GM12878 (cell line): ENCODE measurements at regions not wholly inside any gene's neighbourhood (a gene's known extent, or its start where the extent isn't known, plus 50 kb on each side); places are given as distances from the start of the nearest gene placed in this dataset.

Experiments
- ATAC-seq: fragments of 200-7000 bp; cut with Tn5 transposase; 3 replicates; pipeline ENCODE4 v1.9.1; 2020; ENCODE audit warnings: mild to moderate bottlenecking, moderate library complexity
- BruUV-seq: library from RNA; stranded (reverse); fragments of 400-500 nt; replicated peaks from 2 replicates; lab custom pipeline; 2021; lab: Mats Ljungman, UMichigan
- CTCF ChIA-PET: fragments of 300-600 bp; sonication (Branson Sonifier 250); formaldehyde crosslinking; extraction: SDS; loops from one replicate; lab custom pipeline; 2021; ENCODE audit warnings: inconsistent platforms; lab: Yijun Ruan, JAX
- POLR2A ChIA-PET: fragments of 350-600 bp; formaldehyde crosslinking; extraction: SDS; loops from one replicate; lab custom pipeline; 2021; ENCODE audit warnings: inconsistent platforms; lab: Charles Lee
- RAD21 ChIA-PET: fragments of 300-600 bp; sonication (Branson Sonifier 250); formaldehyde crosslinking; loops from one replicate; lab custom pipeline; 2023; ENCODE audit warnings: antibody characterized with exemption; ENCODE audit not compliant: unreplicated experiment; lab: Charles Lee
- SMC1A ChIA-PET: fragments of 300-600 bp; sonication (Branson Sonifier 250); formaldehyde crosslinking; loops from one replicate; lab custom pipeline; 2023; ENCODE audit not compliant: unreplicated experiment, uncharacterized antibody; lab: Charles Lee
- DNase-seq: peaks from one replicate; pipeline ENCODE4 v3.0.0-alpha.2; 2011; ENCODE audit warnings: low read depth, low spot score
- FAIRE-seq: peaks from 3 replicates; lab custom pipeline; 2011; peaks lifted over from hg19 to GRCh38; lab: Jason Lieb, UNC
- H2AFZ ChIP-seq: 2 replicates; pipeline ENCODE4 v1.6.0; 2011; ENCODE audit warnings: low read depth, low read length, control low read depth; ENCODE audit not compliant: control insufficient read depth
- H3K27ac ChIP-seq: 2 replicates; pipeline ENCODE4 v1.5.1; 2011; ENCODE audit warnings: control low read depth; ENCODE audit not compliant: control insufficient read depth, insufficient read depth
- H3K27me3 ChIP-seq, 2 experiments: replicated peaks in 1 of 2; 2 replicates each; pipeline versions ENCODE4 v1.6.0 to v1.6.1; 2011; ENCODE audit warnings: low read length in 1 of 2; ENCODE audit not compliant: control insufficient read depth in 2 of 2, insufficient read depth in 2 of 2
- H3K36me3 ChIP-seq, 2 experiments: 2 replicates each; pipeline ENCODE4 v1.5.1; 2011; ENCODE audit warnings: low read length in 1 of 2; ENCODE audit not compliant: control insufficient read depth in 2 of 2, insufficient read depth in 2 of 2
- H3K4me1 ChIP-seq: 2 replicates; pipeline ENCODE4 v1.6.1; 2011; ENCODE audit warnings: mild to moderate bottlenecking, low read length, moderate library complexity, mixed read lengths; ENCODE audit not compliant: control insufficient read depth, insufficient read depth
- H3K4me2 ChIP-seq: 2 replicates; pipeline ENCODE4 v1.6.0; 2011; ENCODE audit warnings: control low read depth; ENCODE audit not compliant: control insufficient read depth, insufficient read depth
- H3K4me3 ChIP-seq: fragments of 200-600 bp; sonication (generic); 2 replicates; pipeline ENCODE4 v1.5.1; 2016
- H3K79me2 ChIP-seq: 2 replicates; pipeline ENCODE4 v1.6.0; 2011; ENCODE audit warnings: low read length; ENCODE audit not compliant: control insufficient read depth, insufficient read depth
- H3K9ac ChIP-seq: 2 replicates; pipeline ENCODE4 v1.8.0; 2011; ENCODE audit warnings: low read length, control low read depth, mixed read lengths; ENCODE audit not compliant: control insufficient read depth, insufficient read depth
- H3K9me3 ChIP-seq: replicated peaks from 3 replicates; pipeline ENCODE4 v1.5.1; 2011; ENCODE audit warnings: mild to moderate bottlenecking, low read length; ENCODE audit not compliant: control insufficient read depth, insufficient read depth
- H4K20me1 ChIP-seq: 2 replicates; pipeline ENCODE4 v1.6.0; 2011; ENCODE audit not compliant: control insufficient read depth, insufficient read depth
- CBX5 ChIP-seq: sonication (generic); IDR thresholded peaks from 2 replicates; pipeline ENCODE4 v1.6.1; 2016; ENCODE audit warnings: low read depth, moderate library complexity, mild to moderate bottlenecking, inconsistent platforms
- CREM ChIP-seq: IDR thresholded peaks from 2 replicates; pipeline ENCODE4 v1.6.1; 2014; ENCODE audit warnings: antibody characterized with exemption, low read depth
- ESRRA ChIP-seq: IDR thresholded peaks from 2 replicates; pipeline ENCODE4 v1.6.1; 2012; ENCODE audit warnings: mild to moderate bottlenecking, low read length, improper control_type of control experiment
- KLF5 ChIP-seq: fragments of 450-650 bp; IDR thresholded peaks from 2 replicates; pipeline ENCODE4 v1.6.1; 2014; ENCODE audit warnings: mild to moderate bottlenecking; ENCODE audit not compliant: partially characterized antibody
- NRF1 ChIP-seq: conservative IDR thresholded peaks from 2 replicates; pipeline ENCODE4 v1.6.1; 2011; ENCODE audit warnings: mild to moderate bottlenecking, low read depth, low read length, improper control_type of control experiment
- POLR2AphosphoS2 ChIP-seq: IDR thresholded peaks from 2 replicates; pipeline ENCODE4 v1.6.1; 2011; ENCODE audit warnings: low read depth, mild to moderate bottlenecking, low read length, improper control_type of control experiment, moderate library complexity
- RELB ChIP-seq: fragments of 450-650 bp; IDR thresholded peaks from 2 replicates; pipeline ENCODE4 v1.6.1; 2017; ENCODE audit warnings: low read depth, mild to moderate bottlenecking, moderate library complexity
- SIX5 ChIP-seq: IDR thresholded peaks from 2 replicates; pipeline ENCODE4 v1.6.1; 2011; ENCODE audit warnings: mild to moderate bottlenecking, low read depth, low read length, moderate library complexity; ENCODE audit not compliant: severe bottlenecking
- SMARCA5 ChIP-seq: fragments of 450-650 bp; IDR thresholded peaks from 2 replicates; pipeline ENCODE4 v1.6.1; 2017; ENCODE audit warnings: mild to moderate bottlenecking
- SUZ12 ChIP-seq: fragments of 200-600 bp; sonication (generic); IDR thresholded peaks from one replicate; pipeline ENCODE4 v1.6.1; 2018; ENCODE audit warnings: antibody characterized with exemption, mild to moderate bottlenecking; ENCODE audit not compliant: unreplicated experiment
- TBL1XR1 ChIP-seq: IDR thresholded peaks from 2 replicates; pipeline ENCODE4 v1.6.1; 2012; ENCODE audit warnings: low read depth, low read length, improper control_type of control experiment
- YBX1 ChIP-seq: fragments of 450-650 bp; IDR thresholded peaks from 2 replicates; pipeline ENCODE4 v1.6.1; 2016; ENCODE audit warnings: antibody characterized with exemption
- ZSCAN29 ChIP-seq: fragments of 450-650 bp; IDR thresholded peaks from 2 replicates; pipeline ENCODE4 v1.6.1; 2017; ENCODE audit warnings: mild to moderate bottlenecking, moderate library complexity
- WGBS: methylation state at CpG from one replicate; pipeline ENCODE4 v1.1.6; 2016; ENCODE audit warnings: low lambda C conversion rate; ENCODE audit not compliant: insufficient replicate concordance, insufficient coverage; ENCODE audit errors: missing lambda C conversion rate; 5-methylcytosine and 5-hydroxymethylcytosine counted together
- in situ Hi-C: fragments of 300-500 bp; cut with MboI; formaldehyde crosslinking; loops from 9 replicates; pipeline ENCODE4 v1.14.3; 2018; ENCODE audit warnings: mixed read lengths
- intact Hi-C: fragments of 100-400 bp; cut with micrococcal nuclease; formaldehyde crosslinking; loops from one replicate; pipeline ENCODE4 v1.14.2; 2022; ENCODE audit not compliant: unreplicated experiment

GRCh38 chr16:8293413-8293812 is 296.9 kb downstream of the TMEM114 start:
- ChIA-PET CTCF (no interaction called here), RAD21 (no interaction called here), POLR2A (no interaction called here), SMC1A (no interaction called here)
- H4K20me1 ChIP-seq = no peaks in the 10 kb centered on the region
- no peaks in the 10 kb centered on the region for H3K4me1 ChIP-seq
- no peaks in the 10 kb centered on the region for H3K79me2 ChIP-seq
- no peak overlapping the region for H3K9ac ChIP-seq
- no peaks in the 10 kb centered on the region for H3K36me3 ChIP-seq
- no peaks in the 10 kb centered on the region for H3K9me3 ChIP-seq
- FAIRE-seq (no peak), DNase-seq (no peak), ATAC-seq (no peak)
- H2AFZ ChIP-seq = no peak overlapping the region
- intact Hi-C loops (no loop called here), in situ Hi-C loops (no loop called here)
- WGBS = 2% methylated on average over 5 of the region's 5 CpGs
- H3K4me3 ChIP-seq = no peak overlapping the region
- no peaks in the 10 kb centered on the region for H3K27me3 ChIP-seq
- no peak for TF ChIP-seq CREM
- TF ChIP-seq ESRRA = no peak
- no peak for TF ChIP-seq KLF5
- TF ChIP-seq YBX1 = no peak
- no peak for TF ChIP-seq SUZ12
- no peak for TF ChIP-seq RELB
- no peak for TF ChIP-seq ZSCAN29
- no peak for TF ChIP-seq TBL1XR1
- no peak for TF ChIP-seq SIX5
- TF ChIP-seq NRF1 = no peak
- TF ChIP-seq SMARCA5 = no peak
- TF ChIP-seq POLR2AphosphoS2 = no peak
- no peak for TF ChIP-seq CBX5
- no TSS peak for BruUV-seq
- H3K27ac ChIP-seq = no peak overlapping the region
- no peak overlapping the region for H3K4me2 ChIP-seq
